ENCODE measurements at regions not wholly inside any gene's neighbourhood (a gene's known extent, or its start where the extent isn't known, plus 50 kb on each side); places are given as distances from the start of the nearest gene placed in this dataset.

- Mint-ChIP-seq H3K36me3 (ENCODE audit: low read depth) (no peaks in the 10 kb centered on the region), H3K9me3 (no peaks in the 10 kb centered on the region), H3K4me3 (no peak overlapping the region), H3K4me1 (ENCODE audit: low read depth) (no peaks in the 10 kb centered on the region), H3K27ac (no peak overlapping the region), H3K27me3 (no peaks in the 10 kb centered on the region)
- no peaks in the 10 kb centered on the region for H3K27me3 ChIP-seq (ENCODE audit: control insufficient read depth in 1 of 2, insufficient read depth in 2 of 2, low read length in 2 of 2)
- intact Hi-C loops (cut with DNase I, micrococcal nuclease): no loop called here
- TF ChIP-seq CTCF (IDR thresholded peaks at IDR 0.05): no peak
- no peaks in the 10 kb centered on the region for H3K4me1 ChIP-seq (ENCODE audit: insufficient read depth, low read length)
- H3K36me3 ChIP-seq (ENCODE audit: insufficient read depth, low read length): no peaks in the 10 kb centered on the region
- H3K4me3 ChIP-seq (ENCODE audit: low read length): no peak overlapping the region
- no peak for ATAC-seq (ENCODE audit: poor library complexity)
- DNase-seq: no peak
- POLR2A ChIA-PET: no interaction called here
- H3K9me3 ChIP-seq (ENCODE audit: control insufficient read depth in 1 of 2, insufficient read depth in 1 of 2, low read length in 2 of 2): no peaks in the 10 kb centered on the region
- no peak overlapping the region for H3K27ac ChIP-seq (ENCODE audit: low read depth in 1 of 2, low read length in 2 of 2)
- CTCF ChIA-PET: no interaction called here
These were observed 1661.6 kb downstream of the SUCLG1 start for GRCh38 chr2:82797469-82797868.

DNA sequence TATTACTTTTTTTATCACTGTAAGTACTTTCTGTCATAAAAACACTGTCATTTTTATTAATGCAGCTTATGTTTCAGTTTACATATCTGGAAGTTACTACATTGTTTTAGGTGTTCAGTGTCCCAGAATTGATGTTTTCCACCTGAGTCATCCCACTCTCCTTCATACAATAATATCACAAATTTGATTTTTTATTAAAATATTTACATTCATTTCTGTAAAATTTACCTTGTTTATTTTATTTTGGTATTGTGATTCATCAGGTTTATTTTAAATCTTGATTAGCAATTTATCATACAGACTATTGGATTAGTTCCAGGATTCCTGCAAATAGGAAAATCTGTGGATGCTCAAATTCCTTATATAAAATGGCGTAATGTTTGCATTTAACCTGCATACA, 1662.9 kb downstream of the SUCLG1 start:
- ATAC-seq (ENCODE audit: poor library complexity) (no peak), DNase-seq (no peak)
- no peak for TF ChIP-seq CTCF (IDR thresholded peaks at IDR 0.05)
- H3K4me3 ChIP-seq (ENCODE audit: low read length): no peak overlapping the region
- Mint-ChIP-seq H3K9me3 (no peaks in the 10 kb centered on the region), H3K27ac (no peak overlapping the region), H3K27me3 (no peaks in the 10 kb centered on the region), H3K4me3 (no peak overlapping the region), H3K36me3 (ENCODE audit: low read depth) (no peaks in the 10 kb centered on the region), H3K4me1 (ENCODE audit: low read depth) (no peaks in the 10 kb centered on the region)
- H3K36me3 ChIP-seq (ENCODE audit: insufficient read depth, low read length): no peaks in the 10 kb centered on the region
- no peak overlapping the region for H3K27ac ChIP-seq (ENCODE audit: low read depth in 1 of 2, low read length in 2 of 2)
- H3K4me1 ChIP-seq (ENCODE audit: insufficient read depth, low read length): no peaks in the 10 kb centered on the region
- intact Hi-C loops (cut with DNase I, micrococcal nuclease): no loop called here
- no peaks in the 10 kb centered on the region for H3K9me3 ChIP-seq (ENCODE audit: control insufficient read depth in 1 of 2, insufficient read depth in 1 of 2, low read length in 2 of 2)
- POLR2A ChIA-PET: no interaction called here
- H3K27me3 ChIP-seq (ENCODE audit: control insufficient read depth in 1 of 2, insufficient read depth in 2 of 2, low read length in 2 of 2): no peaks in the 10 kb centered on the region
- CTCF ChIA-PET: no interaction called here

DNA sequence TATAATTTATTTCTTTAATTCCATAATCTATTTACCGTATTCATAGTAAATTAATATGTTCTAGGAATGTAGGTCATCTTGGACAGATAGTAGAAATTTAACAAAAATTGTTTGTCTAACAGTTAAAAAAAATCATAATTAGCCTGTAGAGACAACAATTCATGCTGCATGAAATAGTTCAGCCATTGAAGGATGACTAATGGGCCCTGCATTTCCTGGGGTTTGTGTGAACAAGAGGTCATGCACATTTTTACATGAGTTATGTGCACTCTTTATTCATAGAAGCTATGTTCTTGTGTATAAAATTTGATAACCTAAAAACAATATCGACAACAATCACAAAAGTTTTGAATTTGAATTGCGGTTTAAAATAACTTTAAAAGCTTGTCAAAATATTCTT, 1663.6 kb downstream of the SUCLG1 start:
- DNase-seq (no peak), ATAC-seq (ENCODE audit: poor library complexity) (no peak)
- no peaks in the 10 kb centered on the region for H3K4me1 ChIP-seq (ENCODE audit: insufficient read depth, low read length)
- Mint-ChIP-seq H3K4me1 (ENCODE audit: low read depth) (no peaks in the 10 kb centered on the region), H3K27ac (no peak overlapping the region), H3K4me3 (no peak overlapping the region), H3K27me3 (no peaks in the 10 kb centered on the region), H3K9me3 (peaks cover 3% of the 10 kb centered on the region), H3K36me3 (ENCODE audit: low read depth) (no peaks in the 10 kb centered on the region)
- TF ChIP-seq CTCF (IDR thresholded peaks at IDR 0.05): no peak
- no peaks in the 10 kb centered on the region for H3K27me3 ChIP-seq (ENCODE audit: control insufficient read depth in 1 of 2, insufficient read depth in 2 of 2, low read length in 2 of 2)
- H3K27ac ChIP-seq (ENCODE audit: low read depth in 1 of 2, low read length in 2 of 2): no peak overlapping the region
- H3K9me3 ChIP-seq (ENCODE audit: control insufficient read depth in 1 of 2, insufficient read depth in 1 of 2, low read length in 2 of 2): peaks cover 0 to 2% of the 10 kb centered on the region in 2 experiments
- POLR2A ChIA-PET: no interaction called here
- H3K4me3 ChIP-seq (ENCODE audit: low read length): no peak overlapping the region
- intact Hi-C loops (cut with DNase I, micrococcal nuclease): no loop called here
- H3K36me3 ChIP-seq (ENCODE audit: insufficient read depth, low read length): no peaks in the 10 kb centered on the region
- CTCF ChIA-PET: no interaction called here
